Neural cell (in vitro differentiated cells): ENCODE measurements at regions not wholly inside any gene's neighbourhood (a gene's known extent, or its start where the extent isn't known, plus 50 kb on each side); places are given as distances from the start of the nearest gene placed in this dataset.

Experiments used
- H2AFZ ChIP-seq: fragments of 200-600, 300-800 bp; sonication (generic), shearing (Covaris generic); 2 replicates; pipeline ENCODE4 v1.6.0; 2014; ENCODE audit warnings: low read depth, mild to moderate bottlenecking, antibody characterized with exemption, low read length, moderate library complexity
- H3F3A ChIP-seq: fragments of 200-600 bp; shearing (Covaris generic); 2 replicates; pipeline ENCODE4 v1.6.1; 2016; ENCODE audit warnings: mild to moderate bottlenecking, moderate library complexity, mixed read lengths, antibody characterized with exemption, low read length; ENCODE audit not compliant: insufficient read depth, poor library complexity, severe bottlenecking
- H3K27ac ChIP-seq: fragments of 200-600, 300-800 bp; sonication (generic), shearing (Covaris generic); 2 replicates; pipeline ENCODE4 v1.5.1; 2014; ENCODE audit warnings: mild to moderate bottlenecking, low read length, moderate library complexity
- H3K27me3 ChIP-seq: fragments of 300-800, 200-600 bp; sonication (generic), shearing (Covaris generic); 2 replicates; pipeline ENCODE4 v1.6.0; 2014; ENCODE audit warnings: mild to moderate bottlenecking, low read depth, low read length, moderate library complexity; ENCODE audit not compliant: insufficient read depth
- H3K36me3 ChIP-seq: fragments of 300-800, 200-600 bp; sonication (generic), shearing (Covaris generic); 2 replicates; pipeline ENCODE4 v1.5.1; 2014; ENCODE audit warnings: mild to moderate bottlenecking, antibody characterized with exemption, low read length, moderate library complexity; ENCODE audit not compliant: insufficient read depth
- H3K4me2 ChIP-seq: fragments of 300-800, 200-600 bp; sonication (generic), shearing (Covaris generic); 2 replicates; pipeline ENCODE4 v1.6.0; 2014; ENCODE audit warnings: mild to moderate bottlenecking, low read length
- H3K4me3 ChIP-seq: fragments of 300-800, 200-600 bp; sonication (generic), shearing (Covaris generic); 2 replicates; pipeline ENCODE4 v1.5.1; 2014; ENCODE audit warnings: mild to moderate bottlenecking, low read length, moderate library complexity
- H3K79me2 ChIP-seq: fragments of 200-600 bp; shearing (Covaris generic); replicated peaks from 2 replicates; pipeline ENCODE4 v1.6.0; 2014; ENCODE audit warnings: mild to moderate bottlenecking, low read length, moderate library complexity; ENCODE audit not compliant: insufficient read depth
- H3K9ac ChIP-seq: fragments of 300-800, 200-600 bp; sonication (generic), shearing (Covaris generic); 2 replicates; pipeline ENCODE4 v1.6.1; 2016; ENCODE audit warnings: mild to moderate bottlenecking, low read length, mixed read lengths
- H3K9me2 ChIP-seq: fragments of 200-600 bp; shearing (Covaris generic); 2 replicates; pipeline ENCODE4 v1.6.1; 2016; ENCODE audit warnings: mild to moderate bottlenecking, low read length, mixed read lengths; ENCODE audit not compliant: insufficient read depth
- H3K9me3 ChIP-seq: fragments of 200-600, 300-800 bp; sonication (generic), shearing (Covaris generic); 2 replicates; pipeline ENCODE4 v1.6.1; 2016; ENCODE audit warnings: mild to moderate bottlenecking, mixed run types, low read length, moderate library complexity, mixed read lengths
- H4K20me1 ChIP-seq: fragments of 200-600 bp; shearing (Covaris generic); 2 replicates; pipeline ENCODE4 v1.6.1; 2016; ENCODE audit warnings: mild to moderate bottlenecking, mixed run types; ENCODE audit not compliant: insufficient read depth
- CTCF ChIP-seq: fragments of 450-650 bp; IDR thresholded peaks from 2 replicates; pipeline ENCODE4 v1.5.1; 2014; ENCODE audit warnings: antibody characterized with exemption, mild to moderate bottlenecking, moderate library complexity; ENCODE audit not compliant: poor library complexity, severe bottlenecking
- EP300 ChIP-seq: fragments of 450-650 bp; conservative IDR thresholded peaks from 2 replicates; pipeline ENCODE4 v1.6.1; 2014; ENCODE audit warnings: antibody characterized with exemption, mild to moderate bottlenecking, moderate library complexity; ENCODE audit not compliant: poor library complexity, severe bottlenecking
- EZH2 ChIP-seq: fragments of 200-600, 300-800 bp; shearing (Covaris generic), sonication (generic); IDR thresholded peaks from 2 replicates; pipeline ENCODE4 v1.6.1; 2014; ENCODE audit warnings: antibody characterized with exemption, low read length, borderline replicate concordance, mild to moderate bottlenecking; ENCODE audit not compliant: insufficient read depth, poor library complexity, severe bottlenecking
- MXI1 ChIP-seq: fragments of 450-650 bp; conservative IDR thresholded peaks from 2 replicates; pipeline ENCODE4 v1.6.1; 2014; ENCODE audit warnings: antibody characterized with exemption, mild to moderate bottlenecking; ENCODE audit not compliant: poor library complexity, severe bottlenecking
- POLR2AphosphoS5 ChIP-seq: IDR thresholded peaks from 2 replicates; pipeline ENCODE4 v1.6.1; 2012
- RAD21 ChIP-seq: fragments of 450-650 bp; conservative IDR thresholded peaks from 2 replicates; pipeline ENCODE4 v1.6.1; 2014; ENCODE audit warnings: antibody characterized with exemption, mild to moderate bottlenecking, moderate library complexity
- REST ChIP-seq: IDR thresholded peaks from 2 replicates; pipeline ENCODE4 v1.6.1; 2012; ENCODE audit warnings: borderline replicate concordance
- SMC3 ChIP-seq: fragments of 450-650 bp; conservative IDR thresholded peaks from 2 replicates; pipeline ENCODE4 v1.6.1; 2014; ENCODE audit warnings: antibody characterized with exemption, mild to moderate bottlenecking, moderate library complexity; ENCODE audit not compliant: poor library complexity
- TAF1 ChIP-seq: IDR thresholded peaks from 2 replicates; pipeline ENCODE4 v1.6.1; 2012; ENCODE audit warnings: low read depth

GRCh38 chr16:80324371-80324770, 216.4 kb upstream of the DYNLRB2 start:
- no peak for TF ChIP-seq SMC3
- TF ChIP-seq EZH2, result no peak
- no peak for TF ChIP-seq TAF1
- TF ChIP-seq POLR2AphosphoS5, result no peak
- no peaks in the 10 kb centered on the region for H3K9me3 ChIP-seq
- H2AFZ ChIP-seq, result no peak overlapping the region
- no peak overlapping the region for H3K9ac ChIP-seq
- H3K79me2 ChIP-seq, result no peaks in the 10 kb centered on the region
- no peaks in the 10 kb centered on the region for H3K9me2 ChIP-seq
- no peak overlapping the region for H3K27ac ChIP-seq
- H4K20me1 ChIP-seq, result no peaks in the 10 kb centered on the region
- no peaks in the 10 kb centered on the region for H3K27me3 ChIP-seq
- no peak overlapping the region for H3K4me2 ChIP-seq
- H3K4me3 ChIP-seq, result no peak overlapping the region
- H3K36me3 ChIP-seq, result no peaks in the 10 kb centered on the region
- no peaks in the 10 kb centered on the region for H3F3A ChIP-seq

GRCh38 chr16:80323808-80324195, 217.0 kb upstream of the DYNLRB2 start:
- H3K36me3 ChIP-seq, result no peaks in the 10 kb centered on the region
- no peaks in the 10 kb centered on the region for H3F3A ChIP-seq
- H3K27me3 ChIP-seq, result no peaks in the 10 kb centered on the region
- no peaks in the 10 kb centered on the region for H3K9me3 ChIP-seq
- no peak overlapping the region for H3K4me3 ChIP-seq
- H3K9ac ChIP-seq, result no peak overlapping the region
- H2AFZ ChIP-seq, result no peak overlapping the region
- no peaks in the 10 kb centered on the region for H3K9me2 ChIP-seq
- H4K20me1 ChIP-seq, result no peaks in the 10 kb centered on the region
- H3K79me2 ChIP-seq, result no peaks in the 10 kb centered on the region
- no peak overlapping the region for H3K4me2 ChIP-seq
- TF ChIP-seq MXI1, result no peak
- no peak for TF ChIP-seq TAF1
- no peak for TF ChIP-seq RAD21
- TF ChIP-seq SMC3, result no peak
- TF ChIP-seq EP300, result no peak
- no peak for TF ChIP-seq EZH2
- H3K27ac ChIP-seq, result no peak overlapping the region

- TF ChIP-seq SMC3, result no peak
- no peak for TF ChIP-seq TAF1
- no peak for TF ChIP-seq EZH2
- TF ChIP-seq REST, result no peak
- TF ChIP-seq RAD21, result no peak
- TF ChIP-seq EP300, result no peak
- TF ChIP-seq POLR2AphosphoS5, result no peak
- TF ChIP-seq MXI1, result no peak
- no peak for TF ChIP-seq CTCF
- H3K4me3 ChIP-seq, result no peak overlapping the region
- no peaks in the 10 kb centered on the region for H3K36me3 ChIP-seq
- H3K79me2 ChIP-seq, result no peaks in the 10 kb centered on the region
- H3K4me2 ChIP-seq, result no peak overlapping the region
- no peaks in the 10 kb centered on the region for H3K27me3 ChIP-seq
- H3K9me3 ChIP-seq, result no peaks in the 10 kb centered on the region
- no peak overlapping the region for H3K27ac ChIP-seq
- H2AFZ ChIP-seq, result no peak overlapping the region
- no peak overlapping the region for H3K9ac ChIP-seq
- H3F3A ChIP-seq, result no peaks in the 10 kb centered on the region
- no peaks in the 10 kb centered on the region for H3K9me2 ChIP-seq
- no peaks in the 10 kb centered on the region for H4K20me1 ChIP-seq
These were observed 217.5 kb upstream of the DYNLRB2 start for GRCh38 chr16:80323187-80323807.
